ENCODE measurements at regions not wholly inside any gene's neighbourhood (a gene's known extent, or its start where the extent isn't known, plus 50 kb on each side); places are given as distances from the start of the nearest gene placed in this dataset.

GRCh38 chr2:193475038-193475437, 1280.3 kb upstream of the TMEFF2 start:
- Histone ChIP-seq H3K9ac (ENCODE audit: low read depth, low read length, poor library complexity, severe bottlenecking) (no peak overlapping the region), H3K27me3 (ENCODE audit: insufficient read depth, low read length, poor library complexity, severe bottlenecking) (no peaks in the 10 kb centered on the region), H4K20me1 (ENCODE audit: insufficient read depth, low read length, poor library complexity, severe bottlenecking) (no peaks in the 10 kb centered on the region), H3K4me3 (ENCODE audit: low read length, poor library complexity, severe bottlenecking) (no peak overlapping the region), H3K9me2 (replicated peaks; ENCODE audit: low read depth, low read length) (no peaks in the 10 kb centered on the region), H2AFZ (ENCODE audit: low read length) (no peak overlapping the region), H3K36me3 (ENCODE audit: insufficient read depth, low read length) (no peaks in the 10 kb centered on the region), H3F3A (ENCODE audit: low read depth) (no peaks in the 10 kb centered on the region), H3K9me3 (ENCODE audit: insufficient read depth, low read depth, low read length) (no peaks in the 10 kb centered on the region; the same call in 1 of the 2 replicates), H3K4me1 (ENCODE audit: insufficient read depth, low read length, poor library complexity, severe bottlenecking) (peaks cover 16% of the 10 kb centered on the region), H3K79me2 (ENCODE audit: insufficient read depth, low read length) (no peaks in the 10 kb centered on the region), H3K4me2 (ENCODE audit: low read depth, low read length, poor library complexity, severe bottlenecking) (no peak overlapping the region)
- TF ChIP-seq EZH2phosphoT487 (IDR thresholded peaks at IDR 0.05; ENCODE audit: borderline replicate concordance): no peak
- no peak for TF ChIP-seq CTCF (conservative IDR thresholded peaks at IDR 0.05; ENCODE audit: low read length)

GRCh38 chr2:193469251-193469650, 1274.5 kb upstream of the TMEFF2 start:
- peaks cover 6% of the 10 kb centered on the region for H3F3A ChIP-seq (ENCODE audit: low read depth)
- H3K27me3 ChIP-seq (ENCODE audit: insufficient read depth, low read length, poor library complexity, severe bottlenecking): no peaks in the 10 kb centered on the region
- H4K20me1 ChIP-seq (ENCODE audit: insufficient read depth, low read length, poor library complexity, severe bottlenecking): no peaks in the 10 kb centered on the region
- TF ChIP-seq CTCF (conservative IDR thresholded peaks at IDR 0.05; ENCODE audit: low read length) (no peak), EZH2phosphoT487 (IDR thresholded peaks at IDR 0.05; ENCODE audit: borderline replicate concordance) (no peak)
- H2AFZ ChIP-seq (ENCODE audit: low read length): no peak overlapping the region
- no peaks in the 10 kb centered on the region for H3K9me2 ChIP-seq (replicated peaks; ENCODE audit: low read depth, low read length)
- peaks cover 24% of the 10 kb centered on the region for H3K4me1 ChIP-seq (ENCODE audit: insufficient read depth, low read length, poor library complexity, severe bottlenecking)
- H3K4me3 ChIP-seq (ENCODE audit: low read length, poor library complexity, severe bottlenecking): no peak overlapping the region
- H3K9me3 ChIP-seq (ENCODE audit: insufficient read depth, low read depth, low read length): no peaks in the 10 kb centered on the region; the same call in 1 of the 2 replicates
- H3K4me2 ChIP-seq (ENCODE audit: low read depth, low read length, poor library complexity, severe bottlenecking): peak overlapping the region; percentile 26
- H3K79me2 ChIP-seq (ENCODE audit: insufficient read depth, low read length): no peaks in the 10 kb centered on the region
- H3K36me3 ChIP-seq (ENCODE audit: insufficient read depth, low read length): no peaks in the 10 kb centered on the region
- no peak overlapping the region for H3K9ac ChIP-seq (ENCODE audit: low read depth, low read length, poor library complexity, severe bottlenecking)

- Histone ChIP-seq H3K9me3 (ENCODE audit: insufficient read depth, low read depth, low read length) (no peaks in the 10 kb centered on the region; the same call in 1 of the 2 replicates), H3K4me2 (ENCODE audit: low read depth, low read length, poor library complexity, severe bottlenecking) (no peak overlapping the region), H4K20me1 (ENCODE audit: insufficient read depth, low read length, poor library complexity, severe bottlenecking) (no peaks in the 10 kb centered on the region), H3K4me1 (ENCODE audit: insufficient read depth, low read length, poor library complexity, severe bottlenecking) (peaks cover 24% of the 10 kb centered on the region), H3K9me2 (replicated peaks; ENCODE audit: low read depth, low read length) (no peaks in the 10 kb centered on the region), H3K9ac (ENCODE audit: low read depth, low read length, poor library complexity, severe bottlenecking) (no peak overlapping the region), H3K79me2 (ENCODE audit: insufficient read depth, low read length) (no peaks in the 10 kb centered on the region), H3K4me3 (ENCODE audit: low read length, poor library complexity, severe bottlenecking) (no peak overlapping the region), H2AFZ (ENCODE audit: low read length) (peak overlapping the region; percentile 44; the same call in 1 of the 2 replicates), H3K36me3 (ENCODE audit: insufficient read depth, low read length) (no peaks in the 10 kb centered on the region), H3K27me3 (ENCODE audit: insufficient read depth, low read length, poor library complexity, severe bottlenecking) (no peaks in the 10 kb centered on the region), H3F3A (ENCODE audit: low read depth) (peaks cover 6% of the 10 kb centered on the region)
- TF ChIP-seq EZH2phosphoT487 (IDR thresholded peaks at IDR 0.05; ENCODE audit: borderline replicate concordance) (no peak), CTCF (conservative IDR thresholded peaks at IDR 0.05; ENCODE audit: low read length) (no peak)
These were observed 1272.7 kb upstream of the TMEFF2 start for GRCh38 chr2:193467276-193467987.
